IMR-90 (cell line): ENCODE measurements at regions not wholly inside any gene's neighbourhood (a gene's known extent, or its start where the extent isn't known, plus 50 kb on each side); places are given as distances from the start of the nearest gene placed in this dataset.

Experiments
- ATAC-seq: fragments of 200-7000 bp; cut with Tn5 transposase; 2 replicates; pipeline ENCODE4 v1.9.1; 2020; ENCODE audit warnings: low read depth, mild to moderate bottlenecking, moderate library complexity
- BruUV-seq: library from RNA; stranded (reverse); fragments of 400-500 nt; replicated peaks from 2 replicates; lab custom pipeline; 2021; lab: Mats Ljungman, UMichigan
- CTCF ChIA-PET: fragments of 300-600 bp; formaldehyde crosslinking; extraction: SDS; loops from one replicate; lab custom pipeline; 2021; ENCODE audit warnings: antibody characterized with exemption; lab: Yijun Ruan, JAX
- POLR2A ChIA-PET: fragments of 300-600 bp; sonication (Branson Sonifier 250); formaldehyde crosslinking; loops from one replicate; lab custom pipeline; 2022; ENCODE audit warnings: antibody characterized with exemption; ENCODE audit not compliant: unreplicated experiment; lab: Charles Lee
- DNase-seq: peaks from one replicate; pipeline ENCODE4 v3.0.0; 2013
- H2AFZ ChIP-seq: replicated peaks from 2 replicates; pipeline ENCODE3; 2013; ENCODE audit warnings: low read length, mild to moderate bottlenecking; ENCODE audit not compliant: poor library complexity
- H2AK5ac ChIP-seq: 2 replicates; pipeline ENCODE4 v1.6.1; 2013; ENCODE audit warnings: low read depth, low read length, inconsistent platforms
- H2AK9ac ChIP-seq: replicated peaks from 2 replicates; pipeline ENCODE3; 2013; ENCODE audit warnings: mild to moderate bottlenecking, low read depth, low read length, moderate library complexity; ENCODE audit not compliant: poor library complexity
- H2BK120ac ChIP-seq: 2 replicates; pipeline ENCODE4 v1.6.1; 2013; ENCODE audit warnings: low read depth, low read length, inconsistent platforms
- H2BK15ac ChIP-seq: 3 replicates; pipeline ENCODE4 v1.6.1; 2013; ENCODE audit warnings: low read depth, low read length, inconsistent platforms
- H2BK20ac ChIP-seq: 2 replicates; pipeline ENCODE4 v1.6.1; 2013; ENCODE audit warnings: low read depth, mild to moderate bottlenecking, inconsistent platforms, low read length, moderate library complexity
- H2BK5ac ChIP-seq: 2 replicates; pipeline ENCODE4 v1.6.1; 2013; ENCODE audit warnings: mild to moderate bottlenecking, low read depth, low read length, inconsistent platforms; ENCODE audit not compliant: poor library complexity, severe bottlenecking
- H3K14ac ChIP-seq: replicated peaks from 2 replicates; pipeline ENCODE4 v1.6.1; 2013; ENCODE audit warnings: low read depth, low read length, inconsistent platforms
- H3K18ac ChIP-seq: 2 replicates; pipeline ENCODE4 v1.6.1; 2013; ENCODE audit warnings: low read depth, low read length, control low read depth
- H3K23ac ChIP-seq: 2 replicates; pipeline ENCODE4 v1.6.1; 2013; ENCODE audit warnings: low read depth, low read length, inconsistent platforms
- H3K27ac ChIP-seq: 2 replicates; pipeline ENCODE4 v1.5.1; 2013; ENCODE audit warnings: mild to moderate bottlenecking, control low read depth, low read length; ENCODE audit not compliant: insufficient read depth
- H3K27me3 ChIP-seq: 2 replicates; pipeline ENCODE4 v1.6.1; 2013; ENCODE audit warnings: low read length; ENCODE audit not compliant: control insufficient read depth, insufficient read depth
- H3K36me3 ChIP-seq: 2 replicates; pipeline ENCODE4 v1.6.1; 2013; ENCODE audit warnings: low read length, mixed read lengths; ENCODE audit not compliant: control insufficient read depth, insufficient read depth
- H3K4ac ChIP-seq: 2 replicates; pipeline ENCODE4 v1.6.1; 2013; ENCODE audit warnings: low read depth, low read length, inconsistent platforms
- H3K4me1 ChIP-seq: 2 replicates; pipeline ENCODE4 v1.6.1; 2013; ENCODE audit warnings: low read length, mixed read lengths; ENCODE audit not compliant: control insufficient read depth, insufficient read depth
- H3K4me2 ChIP-seq: 2 replicates; pipeline ENCODE4 v1.6.1; 2013; ENCODE audit warnings: low read depth, mild to moderate bottlenecking, control low read depth, low read length, moderate library complexity
- H3K4me3 ChIP-seq: 2 replicates; pipeline ENCODE4 v1.5.1; 2013; ENCODE audit warnings: low read depth, mild to moderate bottlenecking, control low read depth, low read length, moderate library complexity; ENCODE audit not compliant: insufficient read depth
- H3K56ac ChIP-seq: 2 replicates; pipeline ENCODE4 v1.6.1; 2013; ENCODE audit warnings: low read length, inconsistent platforms; ENCODE audit not compliant: insufficient read depth; ENCODE audit errors: extremely low read depth
- H3K79me1 ChIP-seq, 2 experiments: 2 replicates each; pipeline ENCODE4 v1.6.1; 2013; ENCODE audit warnings: low read length in 2 of 2, inconsistent platforms in 1 of 2, low read depth in 1 of 2
- H3K9ac ChIP-seq: 2 replicates; pipeline ENCODE4 v1.6.1; 2013; ENCODE audit warnings: low read depth, low read length, control low read depth
- H3K9me1 ChIP-seq: 2 replicates; pipeline ENCODE4 v1.6.1; 2013; ENCODE audit warnings: low read length, inconsistent platforms; ENCODE audit not compliant: insufficient read depth
- H3K9me3 ChIP-seq: 2 replicates; pipeline ENCODE4 v1.6.1; 2013; ENCODE audit warnings: low read length; ENCODE audit not compliant: control insufficient read depth, insufficient read depth
- H4K20me1 ChIP-seq: 2 replicates; pipeline ENCODE4 v1.6.1; 2013; ENCODE audit warnings: low read length, inconsistent platforms; ENCODE audit not compliant: insufficient read depth
- H4K5ac ChIP-seq: 2 replicates; pipeline ENCODE4 v1.6.1; 2013; ENCODE audit warnings: mild to moderate bottlenecking, low read depth, low read length, control low read depth
- H4K8ac ChIP-seq, 2 experiments: 2 replicates each; pipeline ENCODE4 v1.6.1; 2013; ENCODE audit warnings: low read depth in 2 of 2, low read length in 2 of 2, control low read depth in 1 of 2, inconsistent platforms in 1 of 2
- H4K91ac ChIP-seq: 2 replicates; pipeline ENCODE4 v1.6.1; 2013; ENCODE audit warnings: low read depth, low read length, inconsistent platforms; ENCODE audit not compliant: insufficient read depth
- BHLHE40 ChIP-seq: fragments of 150-350 bp; IDR thresholded peaks from 2 replicates; pipeline ENCODE4 v1.6.1; 2016; ENCODE audit warnings: mild to moderate bottlenecking, low read depth, low read length
- CEBPB ChIP-seq: IDR thresholded peaks from 2 replicates; pipeline ENCODE4 v1.6.1; 2012; ENCODE audit warnings: low read depth, low read length, improper control_type of control experiment
- CHD1 ChIP-seq: IDR thresholded peaks from 2 replicates; pipeline ENCODE4 v1.6.1; 2012; ENCODE audit warnings: low read depth, low read length, improper control_type of control experiment
- CTCF ChIP-seq: conservative IDR thresholded peaks from 2 replicates; pipeline ENCODE4 v1.5.1; 2012; ENCODE audit warnings: mild to moderate bottlenecking, low read depth, low read length, improper control_type of control experiment
- FOS ChIP-seq: fragments of 150-350 bp; IDR thresholded peaks from 2 replicates; pipeline ENCODE4 v1.6.1; 2016; ENCODE audit warnings: low read depth, low read length
- MAFK ChIP-seq: IDR thresholded peaks from 2 replicates; pipeline ENCODE4 v1.6.1; 2012; ENCODE audit warnings: low read depth, low read length, improper control_type of control experiment
- MAZ ChIP-seq: IDR thresholded peaks from 2 replicates; pipeline ENCODE4 v1.6.1; 2012; ENCODE audit warnings: low read depth, mild to moderate bottlenecking, low read length, improper control_type of control experiment, moderate library complexity, borderline replicate concordance
- MXI1 ChIP-seq: IDR thresholded peaks from 2 replicates; pipeline ENCODE4 v1.6.1; 2012; ENCODE audit warnings: low read depth, mild to moderate bottlenecking, low read length, moderate library complexity, borderline replicate concordance
- NFE2L2 ChIP-seq: fragments of 150-350 bp; IDR thresholded peaks from 2 replicates; pipeline ENCODE4 v1.6.1; 2016; ENCODE audit warnings: low read depth, mild to moderate bottlenecking, low read length
- POLR2A ChIP-seq: IDR thresholded peaks from 2 replicates; pipeline ENCODE4 v1.6.1; 2012; ENCODE audit warnings: mild to moderate bottlenecking, low read depth, low read length
- RAD21 ChIP-seq: IDR thresholded peaks from 2 replicates; pipeline ENCODE4 v1.6.1; 2012; ENCODE audit warnings: low read length, improper control_type of control experiment
- RCOR1 ChIP-seq: IDR thresholded peaks from 2 replicates; pipeline ENCODE4 v1.6.1; 2012; ENCODE audit warnings: mild to moderate bottlenecking, low read length, improper control_type of control experiment; ENCODE audit not compliant: insufficient replicate concordance
- RFX5 ChIP-seq: IDR thresholded peaks from 2 replicates; pipeline ENCODE4 v1.8.0; 2012; ENCODE audit warnings: low read depth, mild to moderate bottlenecking, low read length, moderate library complexity
- SMC3 ChIP-seq: fragments of 150-350 bp; IDR thresholded peaks from 2 replicates; pipeline ENCODE4 v1.6.1; 2016; ENCODE audit warnings: low read depth, mild to moderate bottlenecking, antibody characterized with exemption, low read length, moderate library complexity
- WGBS, 2 experiments: methylation state at CpG; one replicate each; pipeline versions ENCODE4 v1.1.5 to v1.1.7; 2013; ENCODE audit warnings: missing lambda C conversion rate in 2 of 2; ENCODE audit not compliant: insufficient read length in 1 of 2; ENCODE audit errors: extremely low coverage in 2 of 2; 5-methylcytosine and 5-hydroxymethylcytosine counted together
- dilution Hi-C: fragments of 300-500 bp; cut with HindIII; formaldehyde crosslinking; loops from one replicate; pipeline ENCODE4 v1.14.3; 2018; ENCODE audit warnings: low sequenced_read_pairs; ENCODE audit not compliant: unreplicated experiment
- in situ Hi-C: fragments of 300-500 bp; cut with MboI; formaldehyde crosslinking; loops from 3 replicates; pipeline ENCODE4 v1.14.3; 2019; ENCODE audit warnings: low sequenced_read_pairs, inconsistent platforms, mixed read lengths
- intact Hi-C: fragments of 100-400 bp; cut with micrococcal nuclease; formaldehyde crosslinking; loops from 2 replicates; pipeline ENCODE4 v1.10.0; 2022

GRCh38 chr5:88140856-88141752 lies 127.5 kb downstream of the TMEM161B start (continued):
- TF ChIP-seq RCOR1 (no peak), MXI1 (no peak)

GRCh38 chr5:88140396-88140855 lies 128.2 kb downstream of the TMEM161B start:
- Histone ChIP-seq H3K4ac (no peak overlapping the region), H4K91ac (no peak overlapping the region), H3K79me1 (no peaks in the 10 kb centered on the region), H3K27ac (no peak overlapping the region), H2BK20ac (no peak overlapping the region), H3K14ac (no peak overlapping the region), H3K27me3 (peaks cover 43% of the 10 kb centered on the region), H3K9me1 (no peaks in the 10 kb centered on the region; the same call in 1 of the 2 replicates), H2AK9ac (no peak overlapping the region), H2BK120ac (no peak overlapping the region), H3K36me3 (no peaks in the 10 kb centered on the region), H3K9me3 (peaks cover 2% of the 10 kb centered on the region; the same call in 1 of the 2 replicates), H4K20me1 (no peaks in the 10 kb centered on the region), H3K23ac (no peak overlapping the region), H2AK5ac (no peak overlapping the region), H3K9ac (0 out of 2 replicates have a peak overlapping the region, but pooled peaks have one; percentile 45), H2BK15ac (no peak overlapping the region), H3K4me1 (no peaks in the 10 kb centered on the region), H3K4me2 (peak overlapping the region; percentile 63), H4K5ac (no peak overlapping the region), H4K8ac (no peak overlapping the region), H3K56ac (no peak overlapping the region), H3K18ac (no peak overlapping the region), H2BK5ac (no peak overlapping the region), H2AFZ (peak overlapping the region; percentile 90), H3K4me3 (peak overlapping the region; percentile 44)
- intact Hi-C loops, result loop anchor here (2.0 kb wide), 1 partner anchor 550 kb away; no protein-coding TSS in a partner anchor
- ATAC-seq (no peak), DNase-seq (no peak)
- CTCF ChIA-PET, result no interaction called here
- POLR2A ChIA-PET, result no interaction called here
- TF ChIP-seq CTCF (no peak), CEBPB (no peak), MAZ (no peak), SMC3 (no peak), NFE2L2 (no peak), POLR2A (no peak), CHD1 (no peak), FOS (no peak), RFX5 (no peak), MXI1 (no peak), RAD21 (no peak), BHLHE40 (no peak), RCOR1 (no peak), MAFK (no peak)
- dilution Hi-C loops, result no loop called here
- no TSS peak for BruUV-seq
- in situ Hi-C loops, result loop anchor here (5.0 kb wide), 1 partner anchor 547 kb away; no protein-coding TSS in a partner anchor
- WGBS, 2 experiments, result 0% methylated on average over 1 of the region's 15 CpGs; no CpG with 5 or more reads in 1 of the 2 experiments
